HG03354 (cell line): ENCODE measurements at regions not wholly inside any gene's neighbourhood (a gene's known extent, or its start where the extent isn't known, plus 50 kb on each side); places are given as distances from the start of the nearest gene placed in this dataset.

Experiments
- ATAC-seq: cut with Tn5 transposase; IDR thresholded peaks from one replicate; pipeline ENCODE4 v1.9.1; 2021; ENCODE audit warnings: mild to moderate bottlenecking; ENCODE audit not compliant: unreplicated experiment, poor library complexity, severe bottlenecking

DNA sequence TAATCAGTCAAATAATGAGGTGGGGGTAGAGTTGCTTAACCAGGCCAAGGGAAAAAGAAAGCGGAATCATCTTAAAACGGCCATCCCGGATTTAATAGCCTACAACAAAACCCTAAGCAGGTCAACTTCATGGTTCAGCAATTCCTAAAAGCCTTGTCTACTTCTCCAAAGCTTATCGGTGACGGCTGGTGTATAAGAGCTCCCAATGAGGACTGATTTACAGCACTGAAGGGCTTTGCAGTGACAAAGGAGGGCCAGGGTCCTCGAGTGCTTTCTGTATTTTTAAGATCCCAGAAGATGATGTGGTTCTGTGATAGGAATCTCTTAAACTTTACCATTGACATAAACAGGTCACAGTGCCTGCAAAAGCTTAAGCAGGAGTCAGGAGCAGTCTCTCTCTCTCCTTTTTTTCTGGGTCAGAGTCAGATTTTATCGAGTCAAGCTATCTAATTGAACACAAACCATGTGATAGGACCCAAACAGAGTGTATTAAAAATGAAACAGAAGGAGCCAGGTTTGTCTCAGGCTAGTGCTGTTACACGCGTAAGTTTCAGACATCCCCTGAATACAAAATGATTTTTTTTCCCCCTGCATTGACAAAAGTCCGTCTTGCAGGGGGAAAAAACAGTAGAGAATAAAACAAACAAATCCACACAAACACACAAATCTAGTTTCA is 663.6 kb upstream of the ZNF608 start:
- no peak for ATAC-seq

DNA sequence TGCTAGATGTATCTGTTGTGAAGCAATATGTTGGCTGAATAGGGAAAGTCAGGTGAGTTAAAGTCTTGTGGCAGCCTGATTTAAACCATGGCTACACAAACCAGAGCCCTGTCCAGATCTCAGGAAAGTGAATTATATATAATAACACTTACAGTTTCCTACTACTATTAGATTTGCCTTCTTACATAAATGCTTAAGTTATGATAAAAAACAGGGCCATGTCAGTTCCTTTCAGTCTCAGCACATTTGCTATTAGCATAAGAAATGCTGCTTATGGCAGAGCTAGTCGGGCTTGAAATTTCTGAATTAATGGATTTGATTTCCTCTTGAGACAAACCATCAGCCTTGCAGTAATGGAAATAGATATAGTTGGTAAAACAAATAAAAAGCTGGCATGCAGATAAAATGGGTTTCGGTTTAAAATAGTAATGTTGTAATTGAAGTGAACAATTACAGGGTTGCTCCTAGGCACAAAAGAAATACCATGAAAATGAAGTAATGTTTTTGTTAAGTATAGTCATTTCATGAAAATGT is 664.2 kb upstream of the ZNF608 start:
- ATAC-seq: no peak

DNA sequence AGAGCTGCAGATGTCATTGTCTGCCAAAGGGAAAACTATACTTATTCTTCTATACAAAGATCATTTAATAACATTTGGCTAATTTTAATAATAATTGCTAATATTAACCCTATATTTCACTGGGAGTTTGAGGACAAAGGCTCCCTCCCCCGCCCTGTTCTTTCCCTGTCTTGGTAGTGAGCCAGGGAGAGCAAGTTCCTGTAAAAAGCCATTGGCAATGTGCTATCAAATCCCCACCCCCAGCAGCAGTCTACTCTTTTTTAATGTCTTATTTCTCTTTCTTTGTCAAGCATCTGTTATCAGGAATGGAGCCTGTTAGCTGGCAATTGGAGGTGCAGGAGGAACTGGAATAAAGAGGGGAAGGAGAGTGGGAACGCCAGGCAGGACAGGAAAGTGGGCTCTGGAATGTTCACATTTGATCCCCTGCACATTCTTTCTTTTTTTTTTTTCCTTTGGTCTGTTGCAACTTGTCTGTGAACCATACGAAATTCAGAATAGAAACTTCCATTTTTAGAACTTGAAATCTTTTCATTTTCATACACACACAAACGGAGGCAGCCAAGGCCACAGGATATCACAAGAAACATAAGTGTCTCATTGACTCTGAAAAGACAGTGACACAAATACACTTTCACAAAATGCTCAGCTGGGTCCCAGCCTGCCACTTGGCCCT is 664.8 kb upstream of the ZNF608 start:
- ATAC-seq: peak; percentile 53

DNA sequence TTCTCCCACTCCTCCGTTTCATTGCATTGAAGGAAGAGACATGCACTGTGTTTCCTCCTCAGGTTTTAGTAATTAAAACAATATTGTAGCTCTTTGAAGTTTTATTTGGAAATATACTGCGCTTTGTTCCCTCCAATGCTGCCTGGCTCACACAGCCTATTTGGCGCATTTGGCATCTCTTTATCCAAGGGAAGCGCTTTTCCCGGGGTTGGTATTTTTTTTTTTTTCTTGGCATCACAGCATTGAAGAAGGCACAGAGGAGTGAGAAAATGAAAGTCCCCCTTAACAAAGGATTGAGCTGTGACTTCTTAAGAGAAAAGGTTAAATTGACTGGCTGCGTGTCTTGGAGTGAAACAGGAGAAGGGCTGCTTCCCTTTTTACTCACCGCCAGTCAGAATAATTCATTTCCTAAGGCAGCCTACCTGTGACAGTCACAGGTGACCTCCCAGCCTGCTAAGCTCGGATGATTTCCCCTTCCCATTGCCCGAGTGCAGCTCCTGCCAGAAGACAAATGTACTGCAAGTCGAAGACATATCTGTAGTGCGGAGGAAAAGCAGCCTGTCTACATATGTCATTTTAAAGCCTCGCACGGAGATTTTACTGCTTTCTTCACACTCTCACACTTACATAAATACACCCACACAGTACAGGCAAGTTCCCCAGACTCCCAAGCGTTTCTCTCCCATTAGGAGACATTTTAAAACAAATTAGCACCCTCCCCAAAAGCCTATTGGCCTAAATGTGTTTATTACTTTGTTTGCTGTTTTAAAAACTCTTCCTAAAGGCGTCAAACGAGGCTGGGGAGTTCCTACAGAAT is 665.5 kb upstream of the ZNF608 start:
- peak; percentile 53 for ATAC-seq

DNA sequence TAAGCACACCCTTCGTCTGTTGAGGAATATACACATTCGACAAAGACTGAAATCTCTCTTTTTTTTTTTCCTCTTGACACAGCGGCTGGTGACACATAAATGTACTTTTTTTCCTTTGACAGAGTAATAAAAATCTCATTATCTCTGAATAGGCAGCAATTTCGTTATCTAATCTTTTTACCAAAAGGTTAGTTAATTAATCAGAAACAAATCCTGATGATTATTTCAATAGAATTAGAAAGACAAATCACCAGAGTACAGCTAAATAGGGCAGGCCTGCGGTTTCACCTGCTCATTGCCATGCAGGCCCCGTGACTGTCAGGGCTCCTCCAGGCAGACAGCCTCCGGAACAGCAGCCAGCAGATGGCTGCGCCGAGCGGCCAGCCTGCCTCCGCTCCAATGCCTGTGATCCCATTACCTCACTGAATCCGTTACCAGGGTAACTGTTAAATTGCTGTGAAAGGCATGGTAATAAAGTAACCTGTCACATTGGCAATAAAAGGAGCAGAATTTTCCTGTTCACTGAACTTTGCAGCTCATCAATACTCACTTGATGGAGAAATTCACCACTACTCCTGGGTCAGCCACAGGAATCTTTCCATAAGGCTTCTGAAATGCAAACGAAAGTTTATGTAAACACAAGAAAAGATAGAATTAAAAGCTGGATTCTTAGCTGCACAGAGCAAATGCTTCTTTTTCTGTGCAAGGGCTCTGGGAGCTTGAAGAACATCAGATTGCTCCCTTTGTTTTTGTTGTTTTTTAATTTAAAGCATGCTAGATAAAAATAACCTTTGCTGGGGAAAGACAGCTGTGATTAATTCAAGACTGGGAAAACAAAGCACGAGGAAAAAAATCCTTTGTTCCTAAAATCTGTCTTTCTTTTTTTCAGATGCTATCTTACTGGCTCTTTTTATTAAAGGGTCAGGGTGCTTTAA is 666.4 kb upstream of the ZNF608 start:
- peak; percentile 61 for ATAC-seq

DNA sequence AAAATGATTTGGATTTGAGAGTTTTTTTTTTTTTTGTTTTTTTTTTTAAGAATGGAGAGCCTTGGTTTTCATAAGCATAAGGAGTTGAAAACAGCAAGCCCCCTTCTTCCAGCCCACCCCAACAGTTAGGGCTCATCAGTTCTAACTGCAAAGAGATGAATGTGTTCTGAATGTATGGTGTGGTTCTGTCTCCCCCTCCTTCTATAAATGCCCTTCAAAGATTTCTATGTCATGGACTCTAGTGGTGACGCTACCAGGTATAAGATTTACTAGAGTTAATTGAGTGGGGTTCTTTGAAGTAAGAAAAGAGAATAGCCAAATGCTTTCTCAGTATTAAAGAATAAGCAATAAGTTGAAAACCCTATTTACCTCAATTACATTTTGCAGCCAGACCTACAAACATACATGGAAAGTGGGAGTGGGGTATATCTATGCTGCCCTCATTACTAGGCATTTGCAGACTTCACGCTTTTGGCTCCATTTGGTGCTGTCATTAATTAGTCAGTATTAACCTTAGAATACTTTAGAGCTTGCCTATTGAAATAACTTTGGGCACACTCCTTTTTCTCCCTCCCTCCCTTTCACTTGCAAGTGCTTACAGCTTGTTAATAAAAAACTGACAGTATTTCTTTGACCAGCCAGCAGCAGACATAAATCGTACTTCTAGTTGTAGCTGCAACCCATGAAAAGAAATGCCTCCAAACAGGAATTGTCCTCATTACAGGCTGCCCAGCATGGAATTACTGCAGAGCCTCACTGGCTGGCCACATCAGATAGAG is 667.2 kb upstream of the ZNF608 start:
- ATAC-seq: no peak

DNA sequence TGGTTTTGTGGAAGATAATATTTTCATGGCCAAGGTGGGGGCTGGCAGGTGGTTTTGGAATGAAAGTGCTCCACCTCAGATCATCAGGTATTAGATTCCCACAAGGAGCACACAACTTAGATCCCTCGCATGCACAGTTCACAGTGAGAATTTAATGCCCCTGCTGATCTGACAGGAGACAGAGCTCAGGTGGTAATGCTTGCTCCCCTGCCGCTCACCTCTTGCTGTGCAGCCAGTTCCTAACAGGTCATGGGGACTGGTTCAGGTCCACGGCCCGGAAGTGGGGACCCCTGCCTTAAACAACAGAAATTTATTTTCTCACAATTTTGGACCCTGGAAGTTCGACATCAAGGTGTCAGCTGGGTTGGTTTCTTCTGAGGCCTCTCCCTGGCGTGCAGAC is 668.7 kb upstream of the ZNF608 start:
- no peak for ATAC-seq

DNA sequence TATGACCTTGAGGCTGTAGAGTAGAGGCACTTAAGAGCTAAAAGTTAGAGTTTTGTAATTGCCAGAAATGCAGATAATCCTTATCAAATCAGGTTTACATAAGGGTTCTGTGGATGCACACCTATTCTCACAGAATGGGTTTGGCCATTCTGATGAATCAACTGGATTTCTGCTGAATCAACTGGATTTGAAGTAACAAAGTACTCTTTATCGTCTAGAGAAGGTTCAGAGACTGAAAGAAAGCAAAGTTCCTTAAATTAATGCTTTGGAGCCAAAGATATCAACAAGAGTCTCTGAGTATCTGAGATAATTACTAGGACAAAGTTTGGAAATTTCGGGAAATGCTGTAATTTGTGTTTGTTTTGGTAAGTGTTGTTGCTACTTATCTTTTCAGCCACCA is 669.6 kb upstream of the ZNF608 start:
- ATAC-seq: no peak

DNA sequence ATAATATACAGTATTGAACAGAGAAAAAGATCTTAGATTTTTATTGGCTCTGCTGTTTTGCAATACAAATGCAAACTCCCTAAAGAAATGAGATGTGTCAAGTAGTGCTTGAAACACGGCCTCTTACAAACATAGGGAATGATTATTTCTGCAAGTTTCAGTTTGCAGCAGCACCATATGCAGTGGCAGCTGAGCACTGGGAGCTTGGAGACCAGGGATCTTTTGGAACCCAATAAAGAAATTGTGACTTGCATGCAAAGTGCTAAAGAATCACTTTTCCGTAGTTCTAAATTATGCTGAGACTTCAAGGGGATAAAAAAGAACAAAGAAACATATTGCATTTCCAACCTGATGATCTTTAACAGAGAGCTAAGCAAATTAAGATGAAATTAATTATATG is 674.6 kb upstream of the ZNF608 start:
- no peak for ATAC-seq

DNA sequence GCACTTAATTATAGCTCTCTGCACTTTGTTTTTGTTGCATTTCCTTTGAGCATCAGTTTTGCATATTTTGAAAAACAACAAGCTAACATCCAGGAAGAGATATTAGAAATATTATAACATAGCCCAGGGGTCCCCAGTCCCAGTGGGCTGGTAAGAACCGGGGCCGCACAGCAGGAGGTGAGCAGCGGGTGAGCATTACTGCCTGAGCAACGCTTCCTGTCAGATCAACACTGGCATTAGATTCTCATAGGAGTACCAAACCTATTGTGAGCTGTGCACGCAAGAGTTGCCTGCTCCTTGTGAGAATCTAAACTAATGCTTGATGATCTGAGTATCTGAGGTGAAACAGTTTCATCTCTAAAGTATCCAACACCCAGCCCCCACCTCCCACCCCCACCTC is 675.9 kb upstream of the ZNF608 start:
- no peak for ATAC-seq

DNA sequence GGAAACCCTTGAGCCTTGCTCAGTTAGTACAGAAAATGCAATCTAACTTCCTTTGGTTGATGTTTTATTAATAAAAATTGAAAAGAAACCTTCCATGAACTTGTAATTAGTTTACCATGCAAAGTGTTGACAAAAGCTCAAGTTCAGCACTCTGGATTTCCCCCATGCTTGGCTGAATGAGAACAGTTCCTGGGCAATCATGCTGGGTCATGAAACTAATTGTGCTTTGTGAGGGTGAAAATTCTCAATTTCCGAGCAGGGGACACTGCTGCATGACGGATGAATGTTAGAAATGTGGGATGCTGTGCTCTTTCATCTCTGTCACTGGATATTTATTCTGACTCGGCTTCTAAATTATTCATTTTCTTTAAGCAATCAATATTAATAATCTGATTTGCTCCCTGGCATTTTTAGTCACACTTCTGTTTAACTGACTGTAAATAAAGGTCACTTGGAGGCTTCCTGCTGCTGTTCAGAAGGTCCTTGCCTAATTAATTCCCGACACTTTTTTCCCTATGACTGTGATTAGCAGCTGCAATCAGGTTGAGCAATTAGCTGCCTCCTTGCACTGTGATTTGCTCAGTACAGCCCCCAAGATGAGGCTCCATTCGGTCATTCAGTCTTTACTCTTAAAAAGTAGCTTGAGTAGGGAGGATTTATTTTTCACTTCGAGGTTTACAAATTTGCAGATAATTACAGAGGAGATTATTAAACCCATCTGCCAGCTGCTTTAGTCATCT is 678.1 kb upstream of the ZNF608 start:
- no peak for ATAC-seq

DNA sequence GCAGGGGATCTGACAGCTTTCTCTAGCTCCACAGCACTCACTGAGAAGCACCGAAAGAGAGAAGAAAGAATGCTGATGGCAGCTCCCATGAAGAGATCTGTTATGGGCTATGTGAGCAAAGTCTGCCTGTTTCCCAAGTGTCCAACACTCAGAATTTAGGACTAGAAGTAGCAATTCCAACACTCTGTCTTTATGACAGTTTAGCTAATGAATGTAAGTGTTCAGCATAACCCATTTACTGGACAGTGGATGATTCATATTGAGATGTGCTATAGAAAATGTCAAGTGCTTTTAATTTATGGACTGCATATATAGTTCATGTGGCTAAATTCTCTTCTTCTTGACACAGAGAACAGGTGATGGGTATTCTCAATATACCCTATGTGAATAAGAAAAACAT is 683.1 kb upstream of the ZNF608 start:
- no peak for ATAC-seq

DNA sequence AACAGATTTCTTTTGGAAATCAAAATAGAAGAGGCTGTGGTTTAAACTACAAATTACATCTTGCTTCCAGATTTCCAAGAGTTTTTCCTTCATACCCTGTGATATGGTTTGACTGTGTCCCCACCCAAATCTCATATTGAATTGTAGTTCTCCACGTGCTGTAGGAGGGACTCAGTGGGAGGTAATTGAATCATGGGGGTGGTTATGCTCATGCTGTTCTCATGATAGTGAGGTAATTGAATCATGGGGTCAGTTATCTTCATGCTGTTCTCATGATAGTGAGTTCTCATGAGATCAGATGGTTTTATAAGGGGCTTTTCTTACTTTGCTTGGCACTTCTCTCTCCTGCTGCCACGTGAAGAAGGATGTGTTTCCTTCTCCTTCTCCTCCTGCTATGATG is 687.0 kb upstream of the ZNF608 start:
- ATAC-seq: no peak

DNA sequence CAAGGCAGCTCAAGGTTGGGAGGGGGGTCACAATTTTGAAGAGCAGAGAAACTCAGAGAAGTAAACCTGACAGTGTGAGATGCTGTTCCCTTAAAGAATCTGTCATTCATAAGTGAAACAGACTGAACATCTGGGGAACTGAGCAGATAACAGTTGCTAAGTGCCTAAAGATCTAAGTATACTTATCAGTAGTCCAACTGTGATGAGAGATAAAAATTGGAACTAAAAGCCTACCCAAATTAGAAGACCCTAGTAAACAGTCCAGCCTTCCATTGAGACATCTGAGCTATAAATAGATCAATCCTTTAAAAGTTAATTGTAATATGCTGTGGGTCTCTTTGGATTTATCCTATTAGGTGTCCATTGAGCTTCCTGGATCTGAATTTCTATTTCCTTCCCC is 692.8 kb upstream of the ZNF608 start:
- ATAC-seq: no peak

DNA sequence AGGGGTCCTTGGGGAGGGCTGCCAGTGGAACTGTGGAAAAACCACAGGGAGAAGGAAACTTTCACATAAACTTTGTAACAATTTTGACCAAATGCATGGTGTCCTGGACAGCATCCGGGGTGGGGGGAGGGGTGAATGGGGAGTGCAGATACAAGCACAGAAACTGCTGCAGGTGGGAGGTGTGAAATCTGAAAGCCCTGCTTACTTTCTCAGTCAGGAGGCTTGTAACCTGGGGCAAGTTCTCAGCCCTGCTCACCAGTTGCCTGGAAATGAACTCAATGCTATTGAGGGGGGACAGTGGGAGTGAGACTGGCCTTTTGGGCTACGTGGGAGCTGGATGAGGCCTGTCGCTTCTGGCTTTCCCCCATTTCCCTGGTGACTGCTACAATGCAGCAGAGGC is 694.5 kb upstream of the ZNF608 start:
- no peak for ATAC-seq

DNA sequence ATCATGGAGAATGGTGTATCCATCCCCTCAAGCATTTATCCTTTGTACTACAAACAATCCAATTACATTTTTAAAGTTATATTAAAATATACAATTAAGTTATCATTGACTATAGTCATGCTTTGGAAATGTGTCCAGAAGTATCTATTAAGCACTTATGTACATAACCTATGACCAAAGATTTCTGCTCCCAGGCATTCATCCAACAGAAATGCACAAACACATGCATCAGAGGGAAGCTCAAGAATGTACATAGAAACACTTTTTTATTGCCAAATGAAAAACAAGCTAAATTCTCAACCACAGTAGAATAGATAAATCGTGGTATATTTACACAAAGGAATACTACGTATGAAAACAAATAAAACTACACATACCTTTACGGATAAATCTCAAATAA is 700.5 kb upstream of the ZNF608 start:
- ATAC-seq: no peak

DNA sequence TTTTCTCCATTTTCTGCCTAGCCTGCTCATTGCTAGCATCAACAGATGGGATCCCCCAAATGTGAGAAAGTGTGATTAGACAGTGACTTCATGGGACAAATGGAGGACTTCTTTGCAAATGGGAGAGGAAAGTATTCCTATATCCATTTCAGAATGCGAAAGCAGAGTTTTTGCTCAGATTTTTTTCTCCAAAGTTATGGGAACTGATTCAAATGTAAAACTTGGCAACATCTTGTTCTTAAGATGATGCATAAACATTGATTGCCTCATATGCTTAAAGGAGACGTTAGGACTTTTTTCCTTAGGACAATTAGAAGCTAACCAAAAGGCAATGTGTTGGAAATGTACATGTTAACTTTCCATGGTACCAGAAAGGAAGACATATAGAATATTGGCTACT is 704.3 kb upstream of the ZNF608 start:
- ATAC-seq: no peak

DNA sequence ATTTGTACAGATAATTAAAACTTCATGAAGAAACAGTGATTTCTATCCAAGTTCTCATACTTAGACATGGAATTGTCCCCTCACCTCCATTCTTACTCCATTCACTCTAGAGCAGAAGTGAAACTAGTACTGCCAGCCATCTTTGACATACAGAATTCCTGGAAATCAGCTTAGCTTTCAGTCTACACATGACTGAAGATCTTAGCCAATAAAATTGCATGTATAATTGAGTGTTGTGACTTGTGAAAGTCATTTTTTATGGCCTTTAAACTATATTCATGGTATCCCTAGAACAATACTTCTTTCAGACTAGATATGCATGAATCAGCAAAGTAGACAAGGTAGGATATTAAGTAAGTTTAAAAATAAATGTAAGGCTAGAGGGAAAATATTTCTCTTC is 705.2 kb upstream of the ZNF608 start:
- no peak for ATAC-seq
